Esophagus squamous epithelium (tissue), 4 donors: ENCODE measurements at regions not wholly inside any gene's neighbourhood (a gene's known extent, or its start where the extent isn't known, plus 50 kb on each side); places are given as distances from the start of the nearest gene placed in this dataset.

Experiments used
- CTCF ChIP-seq, 6 experiments: fragments of 450-650 bp in 4 of 6; fragments of 200-600 bp in 2 of 6; sonication (generic) in 2 of 6; IDR thresholded peaks; one replicate each; pipeline ENCODE4 v1.5.1; 2016 to 2019; ENCODE audit warnings: antibody characterized with exemption in 6 of 6, mild to moderate bottlenecking in 4 of 6, moderate library complexity in 4 of 6
- POLR2A ChIP-seq, 4 donors: fragments of 450-650 bp; IDR thresholded peaks; one replicate each; pipeline ENCODE4 v1.6.1; 2017; ENCODE audit warnings: antibody characterized with exemption in 4 of 4, mild to moderate bottlenecking in 4 of 4, moderate library complexity in 3 of 4

- TF ChIP-seq CTCF (IDR thresholded peaks at IDR 0.05) (no peak), POLR2A (IDR thresholded peaks at IDR 0.05) (no peak)
These were observed 1574.2 kb downstream of the EFNB2 start for GRCh38 chr13:104961246-104961645.
